Epidermal melanocyte (primary cell): ENCODE measurements at regions not wholly inside any gene's neighbourhood (a gene's known extent, or its start where the extent isn't known, plus 50 kb on each side); places are given as distances from the start of the nearest gene placed in this dataset.
"Not testable (repeated sequence)": the region's sequence is repeated elsewhere in the genome, so short reads cannot be mapped to it uniquely, and the experiment has no call there.

ENCODE experiments used
- DNase-seq: peaks from one replicate; pipeline ENCODE4 v3.0.0; 2011; ENCODE audit warnings: low spot score; ENCODE audit not compliant: insufficient read length

DNA sequence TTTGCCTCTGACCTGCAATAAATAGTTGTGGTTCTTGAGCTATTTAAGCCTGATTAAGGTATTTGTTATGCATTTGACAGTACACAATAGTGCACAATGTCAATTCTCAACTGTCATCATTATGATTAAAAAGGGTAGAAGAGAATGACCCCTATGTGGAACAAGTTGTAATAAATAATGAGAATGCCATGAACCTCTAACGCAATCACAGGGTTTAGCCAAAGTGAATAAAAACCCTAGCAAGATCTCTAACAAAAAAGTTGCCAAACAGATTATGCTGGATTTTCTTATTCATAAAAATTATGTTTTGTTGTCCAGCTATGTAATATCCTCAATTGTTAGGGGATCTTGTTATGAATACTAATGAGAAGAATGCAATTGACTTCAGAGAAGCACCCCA lies 387.4 kb downstream of the GPAT3 start:
- DNase-seq: no peak

- no peak for DNase-seq
Observed at GRCh38 chr4:83922402-83922801, 386.5 kb downstream of the GPAT3 start.

- no peak for DNase-seq
Observed at GRCh38 chr4:83921124-83921523, 385.2 kb downstream of the GPAT3 start.

DNA sequence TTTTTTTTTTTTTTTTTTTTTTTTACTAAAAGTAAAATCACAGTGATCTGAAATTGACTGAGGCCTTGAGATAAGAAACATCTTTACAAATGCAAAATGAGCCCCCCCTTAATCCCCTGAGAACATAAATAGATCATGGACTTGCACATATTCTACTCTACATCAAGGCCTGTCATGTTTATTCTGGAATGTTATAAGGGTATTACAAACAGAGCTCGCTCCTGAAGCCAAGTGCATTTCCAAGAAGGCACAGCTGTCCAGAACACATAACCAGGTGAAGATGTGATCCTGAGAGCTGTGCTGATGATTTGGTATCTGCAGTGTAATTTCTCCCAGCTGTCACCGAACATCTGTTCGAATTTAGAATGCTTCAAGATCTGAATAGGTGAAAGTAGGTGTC lies 384.5 kb downstream of the GPAT3 start:
- no peak for DNase-seq

GRCh38 chr4:83917572-83917971 lies 381.7 kb downstream of the GPAT3 start:
- DNase-seq: no peak

DNA sequence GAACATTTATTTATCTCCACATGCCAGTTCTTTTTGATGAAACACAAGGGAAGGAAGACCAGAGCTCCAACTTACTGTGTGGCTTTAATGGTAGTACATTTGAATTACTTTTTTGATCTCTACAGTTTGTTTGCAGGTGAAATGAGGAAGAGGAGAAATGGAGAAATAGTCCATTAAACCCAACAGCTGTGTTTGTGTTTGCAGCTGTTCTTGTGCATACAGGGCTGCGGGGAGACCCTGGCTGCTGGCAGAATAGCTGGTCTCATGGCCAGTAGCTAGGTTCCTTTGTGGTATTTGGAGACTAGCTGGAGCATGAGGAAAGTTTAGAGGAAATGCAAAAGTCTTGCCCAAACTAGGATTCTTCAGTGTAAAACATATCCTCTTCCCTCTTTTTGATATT lies 374.8 kb downstream of the GPAT3 start:
- no peak for DNase-seq

DNA sequence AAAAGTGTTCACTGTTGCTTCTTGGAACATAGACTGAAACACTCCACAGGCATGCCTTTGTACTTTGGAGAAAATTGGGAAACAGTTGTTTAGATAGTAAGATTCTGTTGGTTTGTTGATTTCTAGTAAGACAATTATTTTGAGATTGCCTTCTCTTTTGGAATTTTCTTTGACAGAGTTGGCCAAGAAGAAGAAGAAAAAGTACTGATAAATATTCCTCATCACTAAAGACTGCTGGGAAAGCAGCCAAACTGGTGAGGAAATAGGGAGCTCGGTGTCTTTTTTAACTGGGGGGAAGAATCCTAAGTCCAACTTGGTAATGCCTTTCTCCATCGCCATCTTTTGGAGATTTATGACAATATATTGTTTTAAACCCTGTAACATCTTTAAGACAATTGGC lies 370.7 kb downstream of the GPAT3 start:
- DNase-seq: no peak

GRCh38 chr4:83905952-83906351 lies 370.0 kb downstream of the GPAT3 start:
- no peak for DNase-seq

- DNase-seq: not testable (repeated sequence)
Observed at GRCh38 chr4:83903740-83904139, 367.8 kb downstream of the GPAT3 start.

DNA sequence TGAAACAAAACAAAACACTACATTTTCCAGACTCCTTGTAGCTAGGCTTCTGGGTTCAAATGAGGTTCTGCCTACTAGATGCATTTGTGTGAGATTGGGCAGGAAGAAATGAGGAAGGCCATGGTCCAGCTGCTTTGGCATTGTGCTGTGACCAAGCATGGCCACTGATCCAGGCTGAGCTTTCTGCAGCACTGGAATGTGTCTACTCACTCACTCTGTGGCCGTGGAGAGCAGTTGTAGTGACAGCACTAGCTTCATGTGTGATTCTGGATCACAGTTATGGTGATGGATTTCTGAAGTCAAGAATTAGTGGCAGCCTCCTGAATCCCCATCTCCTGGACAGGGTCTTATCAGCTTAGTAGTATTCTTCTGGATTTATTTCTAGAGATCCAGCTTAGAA lies 358.9 kb downstream of the GPAT3 start:
- DNase-seq: no peak

DNA sequence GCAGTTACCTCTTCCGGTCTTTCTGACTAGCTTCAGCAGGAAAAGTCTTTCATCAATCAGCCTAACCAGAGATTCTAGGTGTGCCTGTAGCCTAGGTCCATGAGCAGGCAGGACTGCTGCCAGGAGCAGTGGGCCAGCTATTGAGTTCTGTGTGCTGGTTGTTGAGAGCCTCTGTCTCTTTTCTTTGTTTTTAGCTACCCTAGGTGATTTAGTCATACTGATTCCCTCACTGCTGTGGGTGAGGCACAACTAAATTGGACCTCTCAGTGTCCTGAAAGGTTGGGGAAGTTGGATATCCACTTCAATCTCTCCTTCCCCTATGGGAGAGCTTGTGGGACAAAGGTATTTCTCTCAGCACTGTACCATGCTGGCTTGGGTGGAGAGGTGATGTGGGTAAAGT lies 354.9 kb downstream of the GPAT3 start:
- no peak for DNase-seq

GRCh38 chr4:83890231-83890630 lies 354.3 kb downstream of the GPAT3 start:
- DNase-seq: no peak

- DNase-seq: no peak
Observed at GRCh38 chr4:83889802-83890201, 353.9 kb downstream of the GPAT3 start.

GRCh38 chr4:83885256-83886182 lies 349.6 kb downstream of the GPAT3 start:
- DNase-seq: no peak

GRCh38 chr4:83876047-83876446 lies 340.1 kb downstream of the GPAT3 start:
- no peak for DNase-seq

GRCh38 chr4:83875437-83875836 lies 339.5 kb downstream of the GPAT3 start:
- DNase-seq: no peak

DNA sequence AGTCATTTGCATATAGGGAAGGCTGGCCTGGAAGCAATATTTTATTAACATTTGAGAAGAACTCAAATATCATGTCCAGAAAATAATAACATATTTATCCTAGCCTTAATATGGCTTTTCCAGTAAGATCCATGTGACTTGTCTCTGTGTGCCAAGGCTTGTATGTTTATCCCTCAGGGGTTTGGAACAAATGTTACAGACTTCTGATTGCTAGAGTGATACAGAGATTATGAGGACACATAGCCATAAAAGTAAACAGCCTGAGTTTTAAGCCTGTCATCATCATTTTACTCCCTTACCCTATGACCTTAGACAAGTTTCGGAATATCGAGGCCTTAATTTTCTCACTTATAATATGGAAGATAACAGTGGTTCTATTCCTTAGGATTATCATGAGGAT lies 338.1 kb downstream of the GPAT3 start:
- DNase-seq: peak; percentile 34

DNA sequence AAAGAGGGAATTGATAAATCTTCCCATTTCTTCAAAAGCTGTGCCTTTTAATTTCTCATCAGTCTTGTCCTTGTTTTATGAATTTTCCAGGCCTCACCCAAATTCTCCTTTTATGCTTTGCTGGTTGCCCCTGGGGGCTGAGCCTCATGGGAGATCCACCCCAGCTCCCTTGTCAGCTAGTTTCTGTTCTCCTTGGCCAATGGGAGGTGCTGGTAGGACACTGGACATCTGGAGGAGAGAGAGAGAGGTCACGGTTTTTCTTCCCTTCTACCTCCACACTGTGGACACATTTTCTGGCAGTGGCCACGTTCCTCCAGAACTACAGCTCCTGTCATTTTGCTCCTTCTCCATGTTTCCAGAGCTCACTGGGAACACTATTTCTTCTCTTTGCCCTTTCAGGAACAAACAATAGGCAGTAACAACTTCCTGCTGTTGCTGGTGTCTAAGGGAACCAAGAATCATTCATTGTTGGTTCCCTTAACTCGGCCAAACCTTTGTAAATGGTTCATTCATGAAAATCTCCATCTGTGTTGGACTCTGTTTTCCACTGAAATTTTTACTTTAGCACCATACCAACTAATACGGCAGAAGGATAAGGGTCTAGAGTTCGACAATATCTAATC lies 334.5 kb downstream of the GPAT3 start:
- no peak for DNase-seq

GRCh38 chr4:83866834-83867621 lies 331.1 kb downstream of the GPAT3 start:
- DNase-seq: no peak

DNA sequence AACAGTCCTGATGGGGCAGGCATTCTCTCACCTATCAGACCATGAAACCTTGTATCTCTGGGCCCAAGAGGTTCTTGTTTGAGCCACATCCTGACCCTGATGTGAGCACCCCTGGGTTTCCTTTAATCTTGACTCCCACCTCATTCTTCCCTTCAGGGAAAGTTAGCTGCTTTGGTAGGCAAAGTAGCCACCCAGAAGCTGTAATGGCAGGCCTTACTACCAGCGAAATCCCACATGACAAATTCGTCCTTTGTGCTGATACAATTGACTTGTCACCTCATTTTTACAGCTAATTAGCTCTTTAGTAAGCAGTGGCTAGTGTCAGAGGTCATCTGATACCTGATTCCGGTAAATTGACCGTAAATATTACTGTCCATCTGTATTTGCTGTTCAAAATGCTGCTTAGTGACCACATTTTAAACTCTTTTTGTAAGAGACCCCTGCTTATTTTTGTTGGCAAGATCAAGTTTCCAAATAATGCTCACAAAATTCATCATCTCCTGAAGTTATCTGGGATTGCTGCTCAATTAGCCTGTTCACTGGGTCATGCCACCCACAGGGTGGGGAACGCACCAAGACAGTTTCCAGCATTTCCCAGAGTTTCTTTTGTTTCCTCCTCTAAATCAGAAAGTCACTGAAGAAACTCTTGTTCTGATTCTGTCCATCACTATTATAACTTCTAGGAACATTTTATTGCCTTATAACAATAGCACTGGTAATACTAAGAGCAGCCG lies 329.7 kb downstream of the GPAT3 start:
- no peak for DNase-seq

DNA sequence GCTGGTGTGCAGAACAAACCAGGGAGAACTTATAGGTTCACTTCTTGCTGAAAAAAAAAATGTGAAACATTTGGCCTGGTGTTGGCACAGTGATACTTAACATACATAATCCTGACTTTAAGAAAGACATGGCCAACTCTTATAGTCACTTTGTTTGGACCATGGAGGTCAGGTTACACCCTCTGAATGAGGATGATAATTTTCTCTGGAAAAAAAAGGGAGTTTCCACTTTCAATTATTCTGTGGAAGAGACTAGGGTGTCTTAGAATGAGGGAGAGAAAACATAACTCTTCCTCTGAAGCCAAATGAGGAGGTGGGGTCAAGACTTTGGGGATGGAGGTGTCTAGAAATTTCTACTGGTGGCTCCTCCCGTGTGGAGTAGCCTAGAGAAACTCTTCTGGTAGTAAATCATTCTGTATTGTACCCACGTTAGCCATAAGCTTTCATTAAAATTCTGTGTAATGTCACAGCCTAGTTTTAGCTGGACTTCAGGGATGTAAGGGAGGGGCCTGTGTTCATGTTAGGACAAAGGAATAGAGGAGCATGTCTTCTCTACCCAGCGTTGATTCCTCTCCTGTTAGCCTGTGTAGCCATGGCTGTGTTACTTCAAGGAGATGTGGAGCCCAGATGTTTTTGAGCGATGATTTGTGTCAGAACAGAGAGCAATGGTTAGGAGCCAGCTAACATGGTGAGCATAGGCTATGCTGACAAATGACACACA lies 328.3 kb downstream of the GPAT3 start:
- no peak for DNase-seq
